Mesendoderm (in vitro differentiated cells): ENCODE measurements at regions not wholly inside any gene's neighbourhood (a gene's known extent, or its start where the extent isn't known, plus 50 kb on each side); places are given as distances from the start of the nearest gene placed in this dataset.
"Not testable (repeated sequence)": the region's sequence is repeated elsewhere in the genome, so short reads cannot be mapped to it uniquely, and the experiment has no call there.

Experiments used
- DNase-seq: peaks from one replicate; pipeline ENCODE4 v3.0.0; 2013
- H2AK5ac ChIP-seq: 2 replicates; pipeline ENCODE4 v1.6.1; 2013; ENCODE audit warnings: low read length, inconsistent platforms
- H2BK120ac ChIP-seq: 2 replicates; pipeline ENCODE4 v1.6.1; 2013; ENCODE audit warnings: low read depth, mild to moderate bottlenecking, low read length, moderate library complexity, mixed read lengths
- H2BK15ac ChIP-seq: replicated peaks from 2 replicates; pipeline ENCODE4 v1.6.1; 2013; ENCODE audit warnings: low read depth, mild to moderate bottlenecking, moderate library complexity
- H2BK5ac ChIP-seq: 2 replicates; pipeline ENCODE4 v1.6.1; 2013; ENCODE audit warnings: low read length, inconsistent platforms
- H3K18ac ChIP-seq: 2 replicates; pipeline ENCODE4 v1.6.1; 2013; ENCODE audit warnings: mild to moderate bottlenecking, low read length, mixed read lengths
- H3K23ac ChIP-seq: one replicate; pipeline ENCODE4 v1.6.1; 2013; ENCODE audit warnings: low read length
- H3K27ac ChIP-seq: 2 replicates; pipeline ENCODE4 v1.5.1; 2013; ENCODE audit warnings: low read depth, mild to moderate bottlenecking, inconsistent platforms, low read length, moderate library complexity
- H3K27me3 ChIP-seq: 2 replicates; pipeline ENCODE4 v1.6.1; 2013; ENCODE audit warnings: low read length, control low read depth, mild to moderate bottlenecking, inconsistent platforms; ENCODE audit not compliant: insufficient read depth, poor library complexity
- H3K36me3 ChIP-seq: 2 replicates; pipeline ENCODE4 v1.6.1; 2013; ENCODE audit warnings: low read length, inconsistent platforms; ENCODE audit not compliant: control insufficient read depth, insufficient read depth
- H3K4ac ChIP-seq: one replicate; pipeline ENCODE4 v1.6.1; 2013; ENCODE audit warnings: low read depth, mild to moderate bottlenecking, low read length, moderate library complexity
- H3K4me1 ChIP-seq: 2 replicates; pipeline ENCODE4 v1.6.1; 2013; ENCODE audit warnings: low read depth, low read length, inconsistent platforms; ENCODE audit not compliant: control insufficient read depth
- H3K4me2 ChIP-seq: 2 replicates; pipeline ENCODE4 v1.6.1; 2013; ENCODE audit warnings: low read length
- H3K4me3 ChIP-seq: 2 replicates; pipeline ENCODE4 v1.5.1; 2013; ENCODE audit warnings: mild to moderate bottlenecking, low read length
- H3K56ac ChIP-seq: one replicate; pipeline ENCODE4 v1.6.1; 2013; ENCODE audit warnings: low read length
- H3K79me1 ChIP-seq: 2 replicates; pipeline ENCODE4 v1.6.1; 2013; ENCODE audit warnings: low read length, inconsistent platforms
- H3K79me2 ChIP-seq: 2 replicates; pipeline ENCODE4 v1.6.1; 2013; ENCODE audit warnings: mild to moderate bottlenecking, low read length; ENCODE audit not compliant: control insufficient read depth, insufficient read depth
- H3K9ac ChIP-seq: 2 replicates; pipeline ENCODE4 v1.6.1; 2013; ENCODE audit warnings: low read length, inconsistent platforms
- H4K5ac ChIP-seq: one replicate; pipeline ENCODE4 v1.6.1; 2013; ENCODE audit warnings: low read length
- H4K8ac ChIP-seq: one replicate; pipeline ENCODE4 v1.6.1; 2013; ENCODE audit warnings: low read depth, mild to moderate bottlenecking, control low read depth, low read length, moderate library complexity
- WGBS: extraction: QIAGEN DNeasy Blood & Tissue Kit; methylation state at CpG from one replicate; pipeline ENCODE4 v1.1.7; 2013; ENCODE audit warnings: low lambda C conversion rate, missing lambda C conversion rate; ENCODE audit not compliant: insufficient coverage; ENCODE audit errors: extremely low coverage; 5-methylcytosine and 5-hydroxymethylcytosine counted together

- not testable (repeated sequence) for H2BK5ac ChIP-seq, H3K79me2 ChIP-seq, H3K9ac ChIP-seq, H3K79me1 ChIP-seq, H3K56ac ChIP-seq, H3K18ac ChIP-seq, H3K27me3 ChIP-seq, H3K4me1 ChIP-seq, DNase-seq, H2BK15ac ChIP-seq, H3K4me2 ChIP-seq, H4K5ac ChIP-seq, H2BK120ac ChIP-seq, H3K4ac ChIP-seq, H2AK5ac ChIP-seq, H4K8ac ChIP-seq, H3K23ac ChIP-seq, H3K4me3 ChIP-seq, H3K27ac ChIP-seq, H3K36me3 ChIP-seq
- no CpG with 5 or more reads among the region's 1 CpG for WGBS
Observed at GRCh38 chr3:110949194-110949593, 122.4 kb upstream of the NECTIN3 start.

- Histone ChIP-seq H2AK5ac (no peak overlapping the region), H3K4ac (no peak overlapping the region), H3K27ac (no peak overlapping the region), H2BK5ac (no peak overlapping the region), H3K23ac (no peak overlapping the region), H3K18ac (no peak overlapping the region), H4K5ac (no peak overlapping the region), H3K36me3 (no peaks in the 10 kb centered on the region), H3K4me1 (no peaks in the 10 kb centered on the region), H2BK120ac (no peak overlapping the region), H3K27me3 (no peaks in the 10 kb centered on the region), H3K79me1 (no peaks in the 10 kb centered on the region), H2BK15ac (no peak overlapping the region), H3K79me2 (no peaks in the 10 kb centered on the region), H4K8ac (no peak overlapping the region), H3K4me2 (no peak overlapping the region), H3K9ac (no peak overlapping the region), H3K56ac (no peak overlapping the region), H3K4me3 (no peak overlapping the region)
- WGBS: no CpG with 5 or more reads among the region's 4 CpGs
- no peak for DNase-seq
Observed at GRCh38 chr3:110955301-110955880, 116.2 kb upstream of the NECTIN3 start.

- Histone ChIP-seq H3K23ac (no peak overlapping the region), H4K8ac (no peak overlapping the region), H2BK15ac (no peak overlapping the region), H3K4me3 (no peak overlapping the region), H3K27me3 (no peaks in the 10 kb centered on the region), H3K27ac (no peak overlapping the region), H3K79me2 (no peaks in the 10 kb centered on the region), H3K36me3 (no peaks in the 10 kb centered on the region), H3K9ac (no peak overlapping the region), H3K79me1 (no peaks in the 10 kb centered on the region), H3K4me2 (no peak overlapping the region), H2BK120ac (no peak overlapping the region), H2BK5ac (no peak overlapping the region), H2AK5ac (no peak overlapping the region), H3K4me1 (no peaks in the 10 kb centered on the region), H3K56ac (no peak overlapping the region), H4K5ac (no peak overlapping the region), H3K4ac (no peak overlapping the region), H3K18ac (no peak overlapping the region)
- DNase-seq: no peak
- WGBS: no CpG with 5 or more reads among the region's 3 CpGs
Observed at GRCh38 chr3:110956081-110956480, 115.5 kb upstream of the NECTIN3 start.

- WGBS: no CpG with 5 or more reads among the region's 1 CpG
- DNase-seq: no peak
- Histone ChIP-seq H3K4ac (no peak overlapping the region), H2BK120ac (no peak overlapping the region), H2AK5ac (no peak overlapping the region), H3K4me2 (no peak overlapping the region), H3K27me3 (no peaks in the 10 kb centered on the region), H3K23ac (no peak overlapping the region), H3K56ac (no peak overlapping the region), H2BK15ac (no peak overlapping the region), H3K4me3 (no peak overlapping the region), H3K18ac (no peak overlapping the region), H3K9ac (no peak overlapping the region), H3K79me1 (no peaks in the 10 kb centered on the region), H3K79me2 (no peaks in the 10 kb centered on the region), H3K4me1 (no peaks in the 10 kb centered on the region), H3K27ac (no peak overlapping the region), H2BK5ac (no peak overlapping the region), H3K36me3 (no peaks in the 10 kb centered on the region), H4K5ac (no peak overlapping the region), H4K8ac (no peak overlapping the region)
Observed at GRCh38 chr3:110957247-110958025, 114.2 kb upstream of the NECTIN3 start.

GRCh38 chr3:110958313-110959147 lies 113.1 kb upstream of the NECTIN3 start:
- no peak overlapping the region for H4K5ac ChIP-seq
- no peaks in the 10 kb centered on the region for H3K4me1 ChIP-seq
- no peak overlapping the region for H4K8ac ChIP-seq
- H2AK5ac ChIP-seq: no peak overlapping the region
- no peak overlapping the region for H2BK15ac ChIP-seq
- H3K27ac ChIP-seq: no peak overlapping the region
- H3K4me2 ChIP-seq: no peak overlapping the region
- H3K56ac ChIP-seq: no peak overlapping the region
- H3K36me3 ChIP-seq: no peaks in the 10 kb centered on the region
- no peak for DNase-seq
- no peaks in the 10 kb centered on the region for H3K79me2 ChIP-seq
- no peak overlapping the region for H2BK5ac ChIP-seq
- H3K4ac ChIP-seq: no peak overlapping the region
- no peak overlapping the region for H2BK120ac ChIP-seq
- no peak overlapping the region for H3K4me3 ChIP-seq
- H3K9ac ChIP-seq: no peak overlapping the region
- H3K18ac ChIP-seq: no peak overlapping the region
- no CpG with 5 or more reads among the region's 10 CpGs for WGBS
- no peaks in the 10 kb centered on the region for H3K79me1 ChIP-seq
- H3K27me3 ChIP-seq: no peaks in the 10 kb centered on the region
- no peak overlapping the region for H3K23ac ChIP-seq
